ENCODE measurements at regions not wholly inside any gene's neighbourhood (a gene's known extent, or its start where the extent isn't known, plus 50 kb on each side); places are given as distances from the start of the nearest gene placed in this dataset.

GRCh38 chr4:152218576-152218975 is 317.3 kb downstream of the FBXW7 start:
- DNase-seq (ENCODE audit: low read depth): no peak
- no peak overlapping the region for H3K4me3 ChIP-seq (ENCODE audit: low read depth, low read length)
- TF ChIP-seq CTCF (IDR thresholded peaks at IDR 0.05; ENCODE audit: insufficient read depth, low read length): no peak

- no peak for TF ChIP-seq CTCF (IDR thresholded peaks at IDR 0.05; ENCODE audit: insufficient read depth, low read length)
- DNase-seq (ENCODE audit: low read depth): no peak
- H3K4me3 ChIP-seq (ENCODE audit: low read depth, low read length): no peak overlapping the region
Measured at GRCh38 chr4:152217896-152218295, 318.0 kb downstream of the FBXW7 start.

GRCh38 chr4:152211936-152212653 is 323.8 kb downstream of the FBXW7 start:
- no peak for TF ChIP-seq CTCF (IDR thresholded peaks at IDR 0.05; ENCODE audit: insufficient read depth, low read length)
- no peak overlapping the region for H3K4me3 ChIP-seq (ENCODE audit: low read depth, low read length)
- DNase-seq (ENCODE audit: low read depth): no peak

- peak; percentile 16 for DNase-seq (ENCODE audit: low read depth)
- no peak overlapping the region for H3K4me3 ChIP-seq (ENCODE audit: low read depth, low read length)
- TF ChIP-seq CTCF (IDR thresholded peaks at IDR 0.05; ENCODE audit: insufficient read depth, low read length): no peak
Measured at GRCh38 chr4:152209772-152210493, 326.0 kb downstream of the FBXW7 start.

GRCh38 chr4:152207378-152207720 is 328.5 kb downstream of the FBXW7 start:
- DNase-seq (ENCODE audit: low read depth): no peak
- no peak overlapping the region for H3K4me3 ChIP-seq (ENCODE audit: low read depth, low read length)
- TF ChIP-seq CTCF (IDR thresholded peaks at IDR 0.05; ENCODE audit: insufficient read depth, low read length): no peak

- no peak for TF ChIP-seq CTCF (IDR thresholded peaks at IDR 0.05; ENCODE audit: insufficient read depth, low read length)
- peak; percentile 35 for DNase-seq (ENCODE audit: low read depth)
- H3K4me3 ChIP-seq (ENCODE audit: low read depth, low read length): no peak overlapping the region
Measured at GRCh38 chr4:152206646-152207377, 329.1 kb downstream of the FBXW7 start.
